HCT116 (cell line): ENCODE measurements at regions not wholly inside any gene's neighbourhood (a gene's known extent, or its start where the extent isn't known, plus 50 kb on each side); places are given as distances from the start of the nearest gene placed in this dataset.
"Not testable (repeated sequence)": the region's sequence is repeated elsewhere in the genome, so short reads cannot be mapped to it uniquely, and the experiment has no call there.

ENCODE experiments used
- CTCF ChIP-seq, 3 experiments: fragments of 200-600 bp in 1 of 3; sonication (generic) in 1 of 3; IDR thresholded peaks in 2 of 3; conservative IDR thresholded peaks in 1 of 3; 2 replicates each; pipeline ENCODE4 v1.5.1; 2012 to 2017; ENCODE audit warnings: low read depth in 2 of 3, low read length in 2 of 3, antibody characterized with exemption in 1 of 3, borderline replicate concordance in 1 of 3, control low read depth in 1 of 3, mild to moderate bottlenecking in 1 of 3, mixed read lengths in 1 of 3, mixed run types in 1 of 3, moderate library complexity in 1 of 3; ENCODE audit not compliant: insufficient read depth in 1 of 3
- EZH2phosphoT487 ChIP-seq: fragments of 200-600 bp; IDR thresholded peaks from 2 replicates; pipeline ENCODE4 v1.6.1; 2018; ENCODE audit warnings: antibody characterized with exemption, borderline replicate concordance
- SRF ChIP-seq: IDR thresholded peaks from 2 replicates; pipeline ENCODE4 v1.6.1; 2012; ENCODE audit warnings: low read depth

- not testable (repeated sequence) for TF ChIP-seq SRF; EZH2phosphoT487; CTCF (IDR thresholded peaks at IDR 0.05 in 2 of 3, conservative IDR thresholded peaks at IDR 0.05 in 1 of 3; ENCODE audit: borderline replicate concordance in 1 of 3, insufficient read depth in 1 of 3, low read depth in 2 of 3, low read length in 2 of 3)
Observed at GRCh38 chr17:26996146-26996916, 297.6 kb upstream of the WSB1 start.
